Right cardiac atrium (tissue), 5 donors: ENCODE measurements at regions not wholly inside any gene's neighbourhood (a gene's known extent, or its start where the extent isn't known, plus 50 kb on each side); places are given as distances from the start of the nearest gene placed in this dataset.
"Not testable (repeated sequence)": the region's sequence is repeated elsewhere in the genome, so short reads cannot be mapped to it uniquely, and the experiment has no call there.

ENCODE experiments used
- ATAC-seq, 2 donors: fragments of 200-7000 bp; cut with Tn5 transposase; one replicate each; pipeline versions ENCODE4 v1.8.0 to v1.9.1; 2020; ENCODE audit warnings: moderate library complexity in 2 of 2, mild to moderate bottlenecking in 1 of 2
- DNase-seq, 3 donors: peaks; one replicate each; pipeline ENCODE4 v3.0.0-alpha.2; 2020
- H3K27ac ChIP-seq: one replicate; pipeline ENCODE4 v1.5.1; 2013; ENCODE audit warnings: mild to moderate bottlenecking, low read length, control low read depth, moderate library complexity
- H3K27me3 ChIP-seq: one replicate; pipeline ENCODE4 v1.6.1; 2013; ENCODE audit not compliant: control insufficient read depth, insufficient read depth
- H3K4me1 ChIP-seq: one replicate; pipeline ENCODE4 v1.6.1; 2013; ENCODE audit warnings: low read length; ENCODE audit not compliant: control insufficient read depth, insufficient read depth
- H3K4me3 ChIP-seq: one replicate; pipeline ENCODE4 v1.5.1; 2013; ENCODE audit warnings: low read length, control low read depth
- H3K9me3 ChIP-seq: one replicate; pipeline ENCODE4 v1.6.1; 2013; ENCODE audit warnings: low read length; ENCODE audit not compliant: control insufficient read depth
- WGBS: extraction: QIAGEN DNeasy Blood & Tissue Kit; methylation state at CpG from one replicate; pipeline ENCODE4 v1.1.7; 2013; 5-methylcytosine and 5-hydroxymethylcytosine counted together
- intact Hi-C, 4 donors: fragments of 100-400 bp; cut with DNase I; formaldehyde crosslinking; loops; one replicate each; pipeline versions ENCODE4 v1.11.0 to v1.14.0; 2022 to 2023
- donor health status: healthy with polysubstance abuse.
- donor health status: DM: no; HTN: yes; CAD: no.
- donor health status: DM: no; HTN: no; CAD: no.
- donor health status: DM: no; HTN: yes; CAD: no; lungs with severe emphysema.
- donor health status: DM: yes; HTN: yes; CAD: no.

GRCh38 chr11:45392154-45392553 lies 106.0 kb upstream of the SYT13 start:
- ATAC-seq (no peak), DNase-seq (no peak)
- Histone ChIP-seq H3K4me1 (no peaks in the 10 kb centered on the region), H3K27ac (no peak overlapping the region), H3K27me3 (no peaks in the 10 kb centered on the region), H3K4me3 (no peak overlapping the region), H3K9me3 (no peaks in the 10 kb centered on the region)
- intact Hi-C loops = no loop called here
- 78% methylated on average over 8 of the region's 8 CpGs for WGBS

DNA sequence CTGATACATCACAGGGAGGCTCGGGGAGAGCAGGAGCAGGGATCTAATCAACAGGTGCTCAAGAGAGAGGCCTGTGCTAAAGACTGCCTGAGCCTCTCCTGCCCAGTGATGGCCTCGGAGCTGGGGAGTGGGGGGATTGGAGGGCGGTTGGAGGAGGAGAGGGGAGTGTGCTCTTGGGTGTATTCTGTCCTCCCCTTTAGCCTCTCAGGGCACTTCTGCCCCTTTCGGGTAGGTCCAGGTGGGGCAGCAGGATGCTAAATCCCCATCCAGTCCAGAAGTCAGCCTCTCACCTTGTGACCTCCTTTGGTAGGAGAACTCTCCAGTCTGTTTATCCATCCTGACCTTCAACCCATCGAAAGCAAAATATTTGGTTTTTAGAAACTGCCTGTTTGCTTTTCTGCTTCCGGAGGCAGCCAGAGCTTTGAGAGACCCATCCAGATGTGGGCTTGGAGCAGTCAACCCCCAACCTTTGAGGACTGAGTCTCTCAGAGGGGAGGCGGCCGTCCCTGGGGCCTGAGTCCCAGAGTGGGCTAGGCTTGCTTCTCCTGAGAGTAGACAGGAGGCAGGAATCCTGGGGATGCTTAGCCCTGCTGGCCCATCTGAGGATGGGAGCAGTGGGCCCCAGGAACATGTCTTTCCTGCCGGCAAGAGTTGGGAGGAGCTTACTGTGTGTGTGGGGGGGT lies 105.2 kb upstream of the SYT13 start:
- H3K27me3 ChIP-seq = no peaks in the 10 kb centered on the region
- 80% methylated on average over 9 of the region's 9 CpGs for WGBS
- no peaks in the 10 kb centered on the region for H3K4me1 ChIP-seq
- ATAC-seq (no peak), DNase-seq (no peak)
- H3K4me3 ChIP-seq = no peak overlapping the region
- intact Hi-C loops = no loop called here
- H3K27ac ChIP-seq = no peak overlapping the region
- no peaks in the 10 kb centered on the region for H3K9me3 ChIP-seq

DNA sequence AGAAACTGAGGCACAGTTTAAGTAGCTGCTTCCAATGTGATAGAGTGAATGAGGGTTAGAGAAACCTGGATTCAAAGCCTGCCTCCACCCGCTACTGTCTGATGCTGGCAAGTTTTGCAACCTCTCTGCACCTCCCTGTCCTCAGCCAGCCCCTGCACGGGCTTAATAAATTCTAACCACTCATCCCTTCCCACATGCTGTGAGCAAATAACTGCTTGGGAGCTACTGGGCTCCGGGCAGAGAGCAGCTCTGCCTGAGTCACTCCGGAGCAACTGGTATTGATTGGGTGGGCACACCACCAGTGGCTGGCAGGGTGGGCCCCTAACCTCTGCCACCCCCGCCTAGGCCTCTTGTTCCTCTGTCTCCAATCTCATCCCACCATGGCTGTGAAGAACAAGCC lies 104.3 kb upstream of the SYT13 start:
- ATAC-seq = no peak
- intact Hi-C loops = no loop called here
- no peaks in the 10 kb centered on the region for H3K9me3 ChIP-seq
- 88% methylated on average over 5 of the region's 5 CpGs for WGBS
- no peak overlapping the region for H3K27ac ChIP-seq
- no peak for DNase-seq
- H3K4me1 ChIP-seq = no peaks in the 10 kb centered on the region
- no peaks in the 10 kb centered on the region for H3K27me3 ChIP-seq
- H3K4me3 ChIP-seq = no peak overlapping the region

DNA sequence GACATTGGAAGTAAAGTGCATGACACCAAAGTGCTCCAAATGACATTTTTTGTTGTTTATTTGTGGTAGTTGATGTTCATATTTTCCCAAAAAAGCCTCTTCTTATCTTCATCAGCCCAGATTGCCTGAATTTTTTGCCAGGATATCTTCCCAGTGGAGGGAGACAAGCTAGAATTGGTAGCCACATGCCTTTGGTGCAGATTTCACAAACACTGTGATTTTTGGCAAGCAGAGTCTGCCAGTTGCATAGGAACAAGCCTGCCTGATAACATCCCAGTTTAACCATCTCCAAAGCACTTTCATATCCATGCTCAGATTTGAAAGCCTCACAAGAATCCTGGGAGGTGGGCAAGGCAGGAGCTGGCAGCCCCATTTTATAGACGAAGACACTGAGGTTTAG lies 102.3 kb upstream of the SYT13 start:
- no peaks in the 10 kb centered on the region for H3K27me3 ChIP-seq
- WGBS = 49% methylated on average over 1 of the region's 1 CpG

GRCh38 chr11:45387885-45388284 lies 101.7 kb upstream of the SYT13 start:
- H3K9me3 ChIP-seq, H3K4me3 ChIP-seq, H3K4me1 ChIP-seq, DNase-seq, intact Hi-C loops, H3K27me3 ChIP-seq, H3K27ac ChIP-seq, ATAC-seq: not testable (repeated sequence)
- 72% methylated on average over 2 of the region's 2 CpGs for WGBS

More for the DNA sequence above, 102.3 kb upstream of the SYT13 start:
- H3K9me3 ChIP-seq = no peaks in the 10 kb centered on the region
- DNase-seq = no peak
- H3K27ac ChIP-seq = no peak overlapping the region
- peak in 1 of 2 donors; percentile 49 for ATAC-seq
- no peak overlapping the region for H3K4me3 ChIP-seq
- intact Hi-C loops = no loop called here
- no peaks in the 10 kb centered on the region for H3K4me1 ChIP-seq

- WGBS = 48% methylated on average over 3 of the region's 3 CpGs
- DNase-seq (no peak), ATAC-seq (no peak)
- Histone ChIP-seq H3K4me1 (no peaks in the 10 kb centered on the region), H3K27ac (no peak overlapping the region), H3K4me3 (no peak overlapping the region), H3K9me3 (no peaks in the 10 kb centered on the region), H3K27me3 (no peaks in the 10 kb centered on the region)
- intact Hi-C loops = no loop called here
Measured at GRCh38 chr11:45386972-45387371, 100.8 kb upstream of the SYT13 start.

DNA sequence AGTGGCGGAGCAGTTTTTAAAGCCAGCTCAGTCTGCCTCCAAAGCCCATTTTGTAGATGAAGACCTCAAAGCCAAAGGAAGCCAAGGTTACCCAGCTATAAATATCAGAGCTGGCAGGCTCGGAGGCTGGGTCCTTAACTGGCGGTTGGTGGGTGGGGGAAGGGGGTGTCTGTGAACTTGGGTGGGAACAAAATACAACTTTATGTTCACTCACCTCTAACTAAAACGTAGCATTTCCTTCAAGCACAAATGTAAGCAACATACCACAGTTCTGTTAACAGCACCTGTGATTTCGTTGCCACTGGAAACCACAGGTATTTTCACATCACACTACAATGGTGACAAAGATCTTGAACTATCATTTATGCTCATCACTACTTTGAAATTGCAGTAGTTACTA lies 99.7 kb upstream of the SYT13 start:
- WGBS = 65% methylated on average over 5 of the region's 5 CpGs
- Histone ChIP-seq H3K27ac (no peak overlapping the region), H3K4me1 (no peaks in the 10 kb centered on the region), H3K9me3 (no peaks in the 10 kb centered on the region), H3K27me3 (no peaks in the 10 kb centered on the region), H3K4me3 (no peak overlapping the region)
- DNase-seq = no peak
- intact Hi-C loops = no loop called here
- no peak for ATAC-seq

- Histone ChIP-seq H3K4me3 (no peak overlapping the region), H3K27me3 (no peaks in the 10 kb centered on the region), H3K4me1 (no peaks in the 10 kb centered on the region), H3K9me3 (no peaks in the 10 kb centered on the region), H3K27ac (no peak overlapping the region)
- no peak for ATAC-seq
- WGBS = 85% methylated on average over 9 of the region's 9 CpGs
- no peak for DNase-seq
- intact Hi-C loops = no loop called here
Measured at GRCh38 chr11:45385423-45385822, 99.3 kb upstream of the SYT13 start.

GRCh38 chr11:45384711-45385241 lies 98.6 kb upstream of the SYT13 start:
- Histone ChIP-seq H3K9me3 (no peaks in the 10 kb centered on the region), H3K4me3 (no peak overlapping the region), H3K27me3 (no peaks in the 10 kb centered on the region), H3K4me1 (no peaks in the 10 kb centered on the region), H3K27ac (no peak overlapping the region)
- WGBS = 54% methylated on average over 12 of the region's 12 CpGs
- DNase-seq (no peak), ATAC-seq (peak in 1 of 2 donors; percentile 21)
- intact Hi-C loops = no loop called here

GRCh38 chr11:45384016-45384415 lies 97.9 kb upstream of the SYT13 start:
- intact Hi-C loops = no loop called here
- H3K4me1 ChIP-seq = no peaks in the 10 kb centered on the region
- DNase-seq (no peak), ATAC-seq (no peak)
- no peak overlapping the region for H3K27ac ChIP-seq
- no peak overlapping the region for H3K4me3 ChIP-seq
- H3K9me3 ChIP-seq = no peaks in the 10 kb centered on the region
- WGBS = 77% methylated on average over 4 of the region's 4 CpGs
- no peaks in the 10 kb centered on the region for H3K27me3 ChIP-seq

GRCh38 chr11:45383224-45383623 lies 97.1 kb upstream of the SYT13 start:
- no peak overlapping the region for H3K4me3 ChIP-seq
- DNase-seq (no peak), ATAC-seq (peak; percentile 18 to 32)
- intact Hi-C loops = no loop called here
- no peaks in the 10 kb centered on the region for H3K4me1 ChIP-seq
- WGBS = 47% methylated on average over 6 of the region's 6 CpGs
- H3K9me3 ChIP-seq = no peaks in the 10 kb centered on the region
- no peaks in the 10 kb centered on the region for H3K27me3 ChIP-seq
- no peak overlapping the region for H3K27ac ChIP-seq
